IPS-18c (cell line): ENCODE measurements at regions not wholly inside any gene's neighbourhood (a gene's known extent, or its start where the extent isn't known, plus 50 kb on each side); places are given as distances from the start of the nearest gene placed in this dataset.
"Not testable (repeated sequence)": the region's sequence is repeated elsewhere in the genome, so short reads cannot be mapped to it uniquely, and the experiment has no call there.

ENCODE experiments used
- H3K4me3 ChIP-seq: 2 replicates; pipeline ENCODE4 v1.7.0; 2013; ENCODE audit warnings: low read depth, mild to moderate bottlenecking, low read length, moderate library complexity; ENCODE audit not compliant: insufficient read depth
- H3K9me3 ChIP-seq: one replicate; pipeline ENCODE4 v1.6.1; 2013; ENCODE audit warnings: mild to moderate bottlenecking, low read length, moderate library complexity; ENCODE audit not compliant: control insufficient read depth, insufficient read depth

- no peaks in the 10 kb centered on the region for H3K9me3 ChIP-seq
- H3K4me3 ChIP-seq, result no peak overlapping the region
Observed at GRCh38 chr1:222189218-222189617, 358.7 kb downstream of the HHIPL2 start.

- H3K9me3 ChIP-seq, result no peaks in the 10 kb centered on the region
- no peak overlapping the region for H3K4me3 ChIP-seq
Observed at GRCh38 chr1:222187566-222188332, 360.2 kb downstream of the HHIPL2 start.

GRCh38 chr1:222182641-222183040 is 365.3 kb downstream of the HHIPL2 start:
- H3K9me3 ChIP-seq, result no peaks in the 10 kb centered on the region
- no peak overlapping the region for H3K4me3 ChIP-seq

- H3K9me3 ChIP-seq, result no peaks in the 10 kb centered on the region
- no peak overlapping the region for H3K4me3 ChIP-seq
Observed at GRCh38 chr1:222181191-222181590, 366.7 kb downstream of the HHIPL2 start.

- H3K9me3 ChIP-seq, H3K4me3 ChIP-seq: not testable (repeated sequence)
Observed at GRCh38 chr1:222177496-222177895, 370.4 kb downstream of the HHIPL2 start.

- H3K4me3 ChIP-seq, result no peak overlapping the region
- peaks cover 3% of the 10 kb centered on the region for H3K9me3 ChIP-seq
Observed at GRCh38 chr1:222171005-222171404, 376.9 kb downstream of the HHIPL2 start.

GRCh38 chr1:222168621-222169020 is 379.3 kb downstream of the HHIPL2 start:
- Histone ChIP-seq H3K9me3 (peaks cover 3% of the 10 kb centered on the region), H3K4me3 (no peak overlapping the region)

- Histone ChIP-seq H3K9me3 (peaks cover 3% of the 10 kb centered on the region), H3K4me3 (no peak overlapping the region)
Observed at GRCh38 chr1:222167896-222168295, 380.0 kb downstream of the HHIPL2 start.

- no peak overlapping the region for H3K4me3 ChIP-seq
Observed at GRCh38 chr1:222167111-222167510, 380.8 kb downstream of the HHIPL2 start.

GRCh38 chr1:222165629-222166028 is 382.3 kb downstream of the HHIPL2 start:
- no peak overlapping the region for H3K4me3 ChIP-seq
- H3K9me3 ChIP-seq, result peaks cover 3% of the 10 kb centered on the region

More at GRCh38 chr1:222167111-222167510, 380.8 kb downstream of the HHIPL2 start:
- peaks cover 3% of the 10 kb centered on the region for H3K9me3 ChIP-seq

GRCh38 chr1:222163895-222164294 is 384.0 kb downstream of the HHIPL2 start:
- Histone ChIP-seq H3K9me3 (peaks cover 1% of the 10 kb centered on the region), H3K4me3 (no peak overlapping the region)

- Histone ChIP-seq H3K4me3 (no peak overlapping the region), H3K9me3 (peaks cover 6% of the 10 kb centered on the region)
Observed at GRCh38 chr1:222161676-222162075, 386.2 kb downstream of the HHIPL2 start.

- peaks cover 6% of the 10 kb centered on the region for H3K9me3 ChIP-seq
Observed at GRCh38 chr1:222157612-222158011, 390.3 kb downstream of the HHIPL2 start.

GRCh38 chr1:222140206-222140605 is 398.3 kb upstream of the DUSP10 start:
- Histone ChIP-seq H3K9me3 (no peaks in the 10 kb centered on the region), H3K4me3 (no peak overlapping the region)

More at GRCh38 chr1:222157612-222158011, 390.3 kb downstream of the HHIPL2 start:
- no peak overlapping the region for H3K4me3 ChIP-seq

- Histone ChIP-seq H3K4me3 (no peak overlapping the region), H3K9me3 (no peaks in the 10 kb centered on the region)
Observed at GRCh38 chr1:222138095-222138494, 396.2 kb upstream of the DUSP10 start.

GRCh38 chr1:222136869-222137268 is 395.0 kb upstream of the DUSP10 start:
- no peaks in the 10 kb centered on the region for H3K9me3 ChIP-seq
- H3K4me3 ChIP-seq, result no peak overlapping the region

- Histone ChIP-seq H3K4me3 (no peak overlapping the region), H3K9me3 (no peaks in the 10 kb centered on the region)
Observed at GRCh38 chr1:222129041-222129440, 387.2 kb upstream of the DUSP10 start.

- H3K9me3 ChIP-seq, result no peaks in the 10 kb centered on the region
- H3K4me3 ChIP-seq, result no peak overlapping the region
Observed at GRCh38 chr1:222127526-222128152, 385.8 kb upstream of the DUSP10 start.
